SJSA1 (cell line): ENCODE measurements at regions not wholly inside any gene's neighbourhood (a gene's known extent, or its start where the extent isn't known, plus 50 kb on each side); places are given as distances from the start of the nearest gene placed in this dataset.
"Not testable (repeated sequence)": the region's sequence is repeated elsewhere in the genome, so short reads cannot be mapped to it uniquely, and the experiment has no call there.

ENCODE experiments used
- DNase-seq, 2 experiments: peaks; one replicate each; pipeline ENCODE4 v3.0.0-alpha.2; 2015 to 2020; ENCODE audit warnings: low spot score in 2 of 2, low read depth in 1 of 2
- H3K27ac ChIP-seq: fragments of 250-450 bp; sonication (Bioruptor Pico); 2 replicates; pipeline ENCODE4 v1.5.1; 2020; ENCODE audit warnings: mild to moderate bottlenecking, moderate library complexity
- H3K27me3 ChIP-seq: fragments of 250-450 bp; sonication (Bioruptor Pico); replicated peaks from 2 replicates; pipeline ENCODE4 v1.5.1; 2020; ENCODE audit warnings: mild to moderate bottlenecking, moderate library complexity
- H3K36me3 ChIP-seq: fragments of 250-450 bp; sonication (Bioruptor Pico); 2 replicates; pipeline ENCODE4 v1.5.1; 2020; ENCODE audit warnings: mild to moderate bottlenecking
- H3K4me1 ChIP-seq: fragments of 250-450 bp; sonication (Bioruptor Pico); replicated peaks from 2 replicates; pipeline ENCODE4 v1.6.1; 2021; ENCODE audit warnings: mild to moderate bottlenecking
- H3K4me3 ChIP-seq: fragments of 250-450 bp; sonication (Bioruptor Pico); 2 replicates; pipeline ENCODE4 v1.5.1; 2020; ENCODE audit warnings: mild to moderate bottlenecking
- H3K9me3 ChIP-seq: fragments of 250-450 bp; sonication (Bioruptor Pico); replicated peaks from 2 replicates; pipeline ENCODE4 v1.5.1; 2020; ENCODE audit warnings: mild to moderate bottlenecking

DNA sequence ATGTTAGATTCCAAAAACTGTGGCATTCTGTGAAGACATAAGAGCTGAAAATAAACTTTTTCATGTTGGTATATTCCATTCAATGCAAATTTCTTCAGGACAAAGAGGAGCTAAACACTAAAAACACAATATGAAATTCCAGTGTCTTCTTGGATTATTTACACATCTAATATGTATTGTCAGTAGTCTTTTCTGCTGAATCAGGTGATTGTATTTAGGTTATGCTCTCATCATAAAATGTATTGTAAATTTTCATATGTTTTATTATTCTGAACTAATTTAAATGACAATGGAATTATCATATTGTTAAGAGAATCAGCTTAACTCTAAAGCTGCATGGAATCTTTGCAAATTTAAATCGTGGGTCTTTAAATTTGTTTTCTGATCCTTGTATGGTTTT is 526.7 kb downstream of the PDHA2 start:
- Histone ChIP-seq H3K9me3 (no peaks in the 10 kb centered on the region; the same call in 1 of the 2 replicates), H3K27me3 (no peaks in the 10 kb centered on the region), H3K4me1 (no peaks in the 10 kb centered on the region), H3K36me3 (no peaks in the 10 kb centered on the region), H3K27ac (no peak overlapping the region), H3K4me3 (no peak overlapping the region)
- no peak for DNase-seq

DNA sequence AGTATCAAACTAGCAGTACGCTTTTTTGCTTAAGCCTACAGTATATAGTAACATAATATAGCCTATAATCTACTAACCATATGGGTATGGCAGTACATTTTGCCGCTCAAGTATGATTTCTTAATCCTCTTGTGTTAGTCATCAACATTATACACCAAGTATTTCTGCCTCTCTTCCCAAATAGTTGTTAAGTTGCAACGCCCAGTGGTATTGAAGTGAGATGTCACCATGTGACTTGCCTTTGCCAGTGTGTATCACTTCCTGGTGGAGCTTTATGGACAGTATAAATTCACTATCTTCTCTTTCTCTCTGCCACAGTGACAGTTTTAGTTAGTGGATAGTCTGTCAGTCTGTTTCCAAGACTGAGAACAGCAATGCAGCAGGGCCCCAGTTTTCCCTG is 535.5 kb downstream of the PDHA2 start:
- DNase-seq = no peak
- Histone ChIP-seq H3K27me3 (no peaks in the 10 kb centered on the region), H3K36me3 (no peaks in the 10 kb centered on the region), H3K9me3 (no peaks in the 10 kb centered on the region), H3K4me1 (no peaks in the 10 kb centered on the region), H3K27ac (no peak overlapping the region), H3K4me3 (no peak overlapping the region)

DNA sequence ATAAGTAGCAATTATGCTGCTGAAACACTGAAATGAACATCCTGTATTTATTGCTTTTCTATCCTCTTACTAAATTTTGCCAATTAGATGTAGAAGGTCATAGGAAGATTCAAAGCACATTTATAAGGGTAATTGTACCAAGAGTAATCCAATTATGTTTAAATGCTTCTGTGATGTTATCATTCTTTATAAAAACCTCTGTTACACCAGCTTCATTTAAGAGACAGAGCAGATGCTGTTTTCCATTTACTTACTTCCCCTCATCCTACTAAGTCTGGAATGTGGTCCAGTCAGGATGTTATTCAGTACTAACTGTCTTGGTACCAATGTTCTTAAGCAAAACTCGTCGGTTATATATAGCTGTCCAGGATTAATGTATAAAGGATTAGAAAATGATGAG is 539.6 kb downstream of the PDHA2 start:
- Histone ChIP-seq H3K9me3 (no peaks in the 10 kb centered on the region), H3K27ac (no peak overlapping the region), H3K4me3 (no peak overlapping the region), H3K36me3 (no peaks in the 10 kb centered on the region), H3K4me1 (no peaks in the 10 kb centered on the region), H3K27me3 (no peaks in the 10 kb centered on the region)
- DNase-seq = no peak

DNA sequence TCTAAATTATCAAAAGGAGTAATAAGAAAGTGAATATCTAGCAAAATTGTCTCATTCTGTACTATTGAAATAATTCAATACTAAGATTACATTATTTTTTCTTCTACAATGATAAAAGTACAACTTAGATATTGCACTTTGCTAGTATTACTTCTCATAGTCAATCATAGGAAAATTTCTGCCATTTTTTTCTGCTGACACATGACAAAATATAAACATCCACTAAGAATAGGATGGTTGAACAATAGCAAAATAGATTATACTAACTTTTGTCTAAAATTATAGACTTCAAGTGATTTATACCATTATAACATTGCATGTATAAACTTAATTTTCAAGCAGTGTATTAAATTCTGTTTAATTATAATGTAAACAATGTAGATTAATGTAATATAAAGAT is 540.2 kb downstream of the PDHA2 start:
- H3K9me3 ChIP-seq = no peaks in the 10 kb centered on the region
- no peak for DNase-seq
- H3K27me3 ChIP-seq = no peaks in the 10 kb centered on the region
- no peaks in the 10 kb centered on the region for H3K4me1 ChIP-seq
- H3K27ac ChIP-seq = no peak overlapping the region
- H3K4me3 ChIP-seq = no peak overlapping the region
- H3K36me3 ChIP-seq = no peaks in the 10 kb centered on the region

DNA sequence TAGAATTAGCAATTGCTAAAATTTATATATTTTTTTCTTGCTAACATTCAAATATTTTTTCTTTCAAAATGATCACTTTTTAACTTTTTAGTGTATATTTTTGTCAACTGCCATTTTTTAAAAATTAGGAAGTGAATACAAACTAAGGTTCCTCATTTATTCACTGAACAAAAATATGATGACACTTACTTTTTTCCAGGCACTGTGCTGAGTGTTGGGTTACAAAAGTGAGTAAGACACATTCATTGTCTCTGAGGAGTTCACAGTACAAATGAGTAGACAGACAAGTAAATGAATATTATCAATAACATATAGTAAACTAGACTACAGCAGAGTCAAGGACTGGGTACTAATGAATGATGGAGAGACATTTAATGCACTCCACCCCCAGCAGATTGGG is 543.5 kb downstream of the PDHA2 start:
- H3K27me3 ChIP-seq = no peaks in the 10 kb centered on the region
- no peaks in the 10 kb centered on the region for H3K36me3 ChIP-seq
- no peaks in the 10 kb centered on the region for H3K9me3 ChIP-seq
- H3K27ac ChIP-seq = no peak overlapping the region
- H3K4me3 ChIP-seq = no peak overlapping the region
- DNase-seq = no peak
- H3K4me1 ChIP-seq = no peaks in the 10 kb centered on the region

DNA sequence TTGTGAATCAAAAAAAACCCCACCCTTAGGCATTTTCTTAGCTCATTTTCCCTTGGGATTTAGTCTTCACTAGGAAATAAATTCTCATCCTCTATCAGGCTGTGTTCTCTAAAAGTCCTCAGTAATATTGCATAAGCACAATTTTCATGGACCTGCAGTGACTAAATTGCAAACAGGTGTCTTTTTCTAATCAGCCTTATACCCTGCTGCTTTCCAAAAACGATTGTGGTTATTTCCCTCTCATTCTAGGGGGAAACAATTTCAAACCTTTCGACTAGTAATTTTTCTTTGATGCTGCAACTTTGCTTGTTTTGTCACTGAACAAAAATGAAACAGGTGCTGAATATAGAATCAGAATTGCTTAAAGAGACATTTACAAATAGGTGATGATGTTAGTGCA is 549.9 kb downstream of the PDHA2 start:
- no peak for DNase-seq
- Histone ChIP-seq H3K9me3 (no peaks in the 10 kb centered on the region), H3K27ac (no peak overlapping the region), H3K27me3 (no peaks in the 10 kb centered on the region), H3K36me3 (no peaks in the 10 kb centered on the region), H3K4me1 (no peaks in the 10 kb centered on the region), H3K4me3 (no peak overlapping the region)

DNA sequence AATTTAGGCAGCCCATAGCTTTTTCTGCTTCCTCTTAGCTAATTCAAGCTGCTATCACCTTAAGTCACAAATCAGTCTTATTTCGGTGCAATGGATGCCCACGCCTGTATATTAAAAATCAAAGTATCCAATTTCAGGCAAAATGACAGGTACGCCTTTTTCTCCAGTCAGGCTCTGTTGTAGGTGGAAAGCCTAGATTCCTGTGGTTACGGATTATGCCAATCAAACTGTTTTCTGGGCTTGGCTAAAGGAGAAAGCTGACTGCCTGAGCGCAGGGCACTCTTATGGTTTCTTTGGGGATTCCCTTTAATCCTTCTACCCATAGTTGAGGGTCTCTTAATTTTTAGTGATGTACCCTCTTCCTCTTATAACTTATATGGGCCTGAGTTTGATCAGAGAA is 550.5 kb downstream of the PDHA2 start:
- Histone ChIP-seq H3K4me1 (no peaks in the 10 kb centered on the region), H3K27me3 (no peaks in the 10 kb centered on the region), H3K9me3 (no peaks in the 10 kb centered on the region), H3K4me3 (no peak overlapping the region), H3K36me3 (no peaks in the 10 kb centered on the region), H3K27ac (no peak overlapping the region)
- DNase-seq = no peak

DNA sequence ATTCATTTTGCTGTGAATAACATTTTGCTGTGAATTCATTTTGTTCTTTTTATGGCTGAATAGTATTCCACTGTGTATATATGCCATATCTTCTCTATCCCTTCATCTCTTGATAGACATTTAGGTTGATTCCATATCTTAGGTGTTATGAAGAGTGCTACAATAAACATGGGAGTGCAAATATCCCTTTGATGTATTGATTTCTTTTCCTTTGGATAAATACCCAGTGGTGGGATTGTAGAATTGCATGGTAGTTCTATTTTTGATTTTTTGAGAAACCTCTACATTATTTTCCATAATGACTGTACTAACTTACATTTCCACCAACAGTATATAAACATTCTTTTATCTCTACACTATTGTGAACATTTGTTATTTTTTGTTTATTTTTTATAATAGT is 555.9 kb downstream of the PDHA2 start:
- Histone ChIP-seq H3K27me3 (no peaks in the 10 kb centered on the region), H3K27ac (no peak overlapping the region), H3K36me3 (no peaks in the 10 kb centered on the region), H3K4me1 (no peaks in the 10 kb centered on the region), H3K4me3 (no peak overlapping the region), H3K9me3 (no peaks in the 10 kb centered on the region)
- DNase-seq = no peak

DNA sequence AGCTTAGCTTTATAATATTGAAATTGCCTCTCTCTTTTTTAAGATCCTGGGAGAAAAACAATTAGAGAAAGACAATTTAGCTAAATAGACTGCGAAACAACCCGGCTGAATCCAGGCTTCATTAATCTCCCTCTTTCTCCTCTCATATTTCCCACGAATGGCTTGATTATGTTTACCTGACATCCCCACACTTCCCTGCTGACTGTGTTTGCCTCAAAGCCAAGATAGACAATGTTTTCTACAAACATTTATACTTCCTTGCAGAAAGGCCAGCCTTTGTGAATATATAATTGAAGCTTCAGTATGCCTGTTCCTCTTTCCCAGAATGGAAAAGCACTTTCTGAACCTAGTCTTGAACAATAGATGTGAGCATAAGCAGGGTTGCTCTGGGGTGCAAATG is 566.8 kb downstream of the PDHA2 start:
- H3K4me3 ChIP-seq = no peak overlapping the region
- H3K4me1 ChIP-seq = no peaks in the 10 kb centered on the region
- no peaks in the 10 kb centered on the region for H3K27me3 ChIP-seq
- H3K36me3 ChIP-seq = no peaks in the 10 kb centered on the region
- no peak for DNase-seq
- H3K9me3 ChIP-seq = no peaks in the 10 kb centered on the region
- no peak overlapping the region for H3K27ac ChIP-seq

DNA sequence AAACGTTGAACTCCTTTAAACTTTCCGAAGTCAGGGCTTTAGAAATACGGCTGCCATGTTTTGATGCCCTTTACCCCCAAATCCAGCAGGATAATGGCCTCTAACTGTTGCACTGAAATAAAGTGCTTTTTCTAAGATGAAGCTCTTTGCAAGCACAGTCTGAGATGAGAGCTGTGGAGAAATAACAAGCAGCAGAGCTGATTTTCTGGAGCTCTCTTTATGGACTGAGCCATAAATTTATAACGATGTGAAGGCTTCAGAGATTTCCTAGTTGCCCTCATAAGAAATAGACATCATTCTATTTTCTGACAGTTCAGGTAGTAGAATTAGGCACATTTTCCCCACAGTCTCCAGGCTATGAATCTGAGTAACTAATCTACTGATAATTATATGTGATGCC is 567.3 kb downstream of the PDHA2 start:
- Histone ChIP-seq H3K9me3 (no peaks in the 10 kb centered on the region), H3K27me3 (no peaks in the 10 kb centered on the region), H3K27ac (no peak overlapping the region), H3K36me3 (no peaks in the 10 kb centered on the region), H3K4me3 (no peak overlapping the region), H3K4me1 (no peaks in the 10 kb centered on the region)
- DNase-seq = no peak

DNA sequence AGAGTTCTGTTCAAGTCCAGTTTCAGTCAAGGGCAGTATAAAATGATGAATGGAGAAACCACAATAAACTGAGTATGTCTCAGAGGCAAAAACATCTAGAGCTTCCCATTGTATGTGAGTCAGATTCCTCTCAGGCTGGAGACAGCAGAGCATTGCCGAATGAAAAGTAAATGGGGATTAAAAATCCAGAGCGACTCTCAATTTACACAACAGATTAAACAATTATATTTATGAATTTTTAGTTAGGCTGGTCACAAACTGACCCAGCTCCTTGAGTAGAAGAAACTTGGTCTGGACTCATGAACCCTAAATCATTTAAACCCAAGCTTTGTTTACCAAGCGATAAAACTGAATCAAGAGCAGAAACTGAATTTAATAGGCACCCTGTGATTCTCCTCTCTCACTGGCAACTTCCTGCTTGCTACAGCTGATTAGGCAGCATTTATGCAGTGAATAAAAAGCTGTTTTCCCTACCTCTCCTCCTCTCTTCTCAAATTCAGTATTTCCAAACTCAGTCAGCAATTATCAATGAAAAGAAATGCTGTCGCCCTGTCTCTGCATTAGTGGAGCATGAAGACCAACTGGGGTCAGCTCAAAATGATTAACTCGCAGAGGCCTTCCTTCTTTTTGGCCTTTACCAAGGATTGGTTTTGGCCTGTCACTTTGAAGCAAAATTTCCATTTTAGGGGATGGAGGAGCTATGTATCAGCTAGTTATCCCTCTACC is 568.0 kb downstream of the PDHA2 start:
- Histone ChIP-seq H3K36me3 (no peaks in the 10 kb centered on the region), H3K27ac (no peak overlapping the region), H3K4me3 (no peak overlapping the region), H3K9me3 (no peaks in the 10 kb centered on the region), H3K27me3 (no peaks in the 10 kb centered on the region), H3K4me1 (no peaks in the 10 kb centered on the region)
- no peak for DNase-seq

DNA sequence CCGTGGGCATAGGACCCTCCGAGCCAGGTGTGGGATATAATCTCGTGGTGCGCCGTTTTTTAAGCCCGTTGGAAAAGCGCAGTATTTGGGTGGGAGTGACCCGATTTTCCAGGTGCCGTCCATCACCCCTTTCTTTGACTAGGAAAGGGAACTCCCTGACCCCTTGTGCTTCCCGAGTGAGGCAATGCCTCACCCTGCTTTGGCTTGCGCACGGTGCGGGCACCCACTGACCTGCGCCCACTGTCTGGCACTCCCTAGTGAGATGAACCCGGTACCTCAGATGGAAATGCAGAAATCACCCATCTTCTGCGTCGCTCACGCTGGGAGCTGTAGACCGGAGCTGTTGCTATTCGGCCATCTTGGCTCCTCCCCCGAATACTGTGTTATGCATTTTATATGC is 575.0 kb downstream of the PDHA2 start:
- H3K4me1 ChIP-seq, DNase-seq: not testable (repeated sequence)

DNA sequence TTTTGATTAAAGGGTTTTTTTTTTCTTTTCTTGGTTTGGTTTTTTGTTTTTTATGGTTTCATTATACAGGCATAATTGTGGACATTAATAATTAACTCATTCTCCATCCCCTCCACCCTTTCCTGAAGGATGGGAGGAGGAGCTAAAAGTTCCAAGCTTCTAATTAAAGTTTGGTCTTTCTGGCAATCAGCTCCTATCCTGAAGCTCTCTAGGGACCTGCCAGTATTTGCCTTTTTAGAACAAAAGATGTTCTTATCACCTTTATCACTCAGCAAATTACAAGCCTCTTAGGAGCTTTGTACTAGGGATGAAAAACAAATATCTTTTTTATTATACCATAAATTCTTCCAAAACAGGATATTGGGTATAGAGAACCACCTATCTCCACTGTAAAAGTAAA is 589.8 kb downstream of the PDHA2 start:
- Histone ChIP-seq H3K9me3 (no peaks in the 10 kb centered on the region), H3K27ac (no peak overlapping the region), H3K36me3 (no peaks in the 10 kb centered on the region), H3K4me1 (no peaks in the 10 kb centered on the region), H3K4me3 (no peak overlapping the region), H3K27me3 (no peaks in the 10 kb centered on the region)
- no peak for DNase-seq

More for the DNA sequence above, 575.0 kb downstream of the PDHA2 start:
- not testable (repeated sequence) for H3K27me3 ChIP-seq, H3K9me3 ChIP-seq, H3K4me3 ChIP-seq, H3K27ac ChIP-seq, H3K36me3 ChIP-seq

DNA sequence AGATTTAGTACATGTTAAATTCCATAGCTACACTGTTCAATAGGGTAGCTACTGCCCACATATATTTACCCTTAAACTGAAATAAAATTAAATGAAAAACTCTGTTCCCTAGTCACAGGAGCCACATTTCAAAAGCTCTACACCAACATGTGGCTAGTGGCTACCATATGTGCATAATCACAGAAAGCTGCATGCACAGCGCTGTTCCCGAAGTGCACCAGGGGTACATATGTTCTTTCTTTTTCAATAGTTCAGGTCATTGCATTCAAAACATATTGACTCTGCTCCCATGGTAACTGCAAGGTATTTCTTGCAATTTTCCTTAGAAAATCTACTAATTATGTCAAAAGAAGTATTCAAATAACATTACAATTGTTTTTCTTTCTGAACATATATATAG is 591.2 kb downstream of the PDHA2 start:
- no peak for DNase-seq
- H3K4me1 ChIP-seq = no peaks in the 10 kb centered on the region
- H3K36me3 ChIP-seq = no peaks in the 10 kb centered on the region
- no peak overlapping the region for H3K27ac ChIP-seq
- no peak overlapping the region for H3K4me3 ChIP-seq
- no peaks in the 10 kb centered on the region for H3K9me3 ChIP-seq
- no peaks in the 10 kb centered on the region for H3K27me3 ChIP-seq

DNA sequence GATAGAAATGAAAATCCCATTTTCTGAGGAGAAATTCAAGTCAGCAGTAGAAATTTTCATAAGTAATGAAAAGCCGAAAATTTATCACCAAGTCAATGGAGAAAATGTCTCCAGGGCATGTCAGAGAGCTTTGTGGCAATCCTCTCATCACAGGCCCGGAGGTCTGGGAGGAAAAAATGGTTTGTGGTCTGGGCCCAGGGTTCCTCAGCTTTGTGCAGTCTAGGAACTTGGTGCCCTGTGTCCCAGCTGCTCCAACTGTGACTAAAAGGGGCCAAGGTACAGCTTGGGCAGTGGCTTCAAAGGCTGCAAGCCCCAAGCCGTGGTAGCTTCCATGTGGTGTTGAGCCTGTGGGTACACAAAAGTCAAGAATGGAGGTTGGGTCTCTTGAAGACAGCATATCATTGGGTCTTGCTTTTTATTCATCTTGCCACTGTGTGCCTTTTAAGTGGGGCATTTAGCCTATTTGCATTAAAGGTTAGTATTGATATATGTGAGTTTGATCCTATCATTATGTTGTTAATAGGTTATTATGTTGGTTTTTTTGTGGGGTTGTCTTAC is 608.5 kb downstream of the PDHA2 start:
- H3K9me3 ChIP-seq = peaks cover 9% of the 10 kb centered on the region; the same call in 1 of the 2 replicates
- H3K36me3 ChIP-seq = no peaks in the 10 kb centered on the region
- H3K27me3 ChIP-seq = no peaks in the 10 kb centered on the region
- H3K4me1 ChIP-seq = no peaks in the 10 kb centered on the region
- DNase-seq = no peak
- H3K27ac ChIP-seq = no peak overlapping the region
- H3K4me3 ChIP-seq = no peak overlapping the region
